IMR-90 (cell line): ENCODE measurements at regions not wholly inside any gene's neighbourhood (a gene's known extent, or its start where the extent isn't known, plus 50 kb on each side); places are given as distances from the start of the nearest gene placed in this dataset.

Experiments used
- BHLHE40 ChIP-seq: fragments of 150-350 bp; IDR thresholded peaks from 2 replicates; pipeline ENCODE4 v1.6.1; 2016; ENCODE audit warnings: mild to moderate bottlenecking, low read depth, low read length
- CEBPB ChIP-seq: IDR thresholded peaks from 2 replicates; pipeline ENCODE4 v1.6.1; 2012; ENCODE audit warnings: low read depth, low read length, improper control_type of control experiment
- CHD1 ChIP-seq: IDR thresholded peaks from 2 replicates; pipeline ENCODE4 v1.6.1; 2012; ENCODE audit warnings: low read depth, low read length, improper control_type of control experiment
- POLR2A ChIP-seq: IDR thresholded peaks from 2 replicates; pipeline ENCODE4 v1.6.1; 2012; ENCODE audit warnings: mild to moderate bottlenecking, low read depth, low read length
- TF ChIP-seq, protein P1 (sequence below): conservative IDR thresholded peaks from 2 replicates; pipeline ENCODE4 v1.5.1; 2012; ENCODE audit warnings: mild to moderate bottlenecking, low read depth, low read length, improper control_type of control experiment
- TF ChIP-seq, protein P2 (sequence below): fragments of 150-350 bp; IDR thresholded peaks from 2 replicates; pipeline ENCODE4 v1.6.1; 2017; ENCODE audit warnings: mild to moderate bottlenecking, antibody characterized with exemption, low read length, low read depth

DNA sequence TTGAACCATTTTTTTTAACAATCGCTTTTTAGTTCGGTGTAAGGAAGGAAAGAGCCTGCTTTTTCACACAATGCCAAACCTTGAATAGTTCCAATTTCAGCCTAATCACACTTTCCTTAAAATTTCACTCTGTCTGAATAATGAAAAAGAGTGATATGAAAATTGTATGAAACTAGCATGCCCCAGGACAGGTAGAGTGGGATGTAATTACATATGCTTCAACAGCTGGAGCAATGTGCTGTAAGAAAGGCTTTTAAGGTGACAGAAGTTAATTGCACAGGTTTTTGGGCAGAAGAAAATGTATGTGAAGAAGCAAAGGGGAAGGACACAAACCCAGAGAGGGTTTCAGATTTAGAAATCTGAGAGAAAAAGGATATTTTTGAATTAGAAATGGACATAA is 184.0 kb downstream of the DSC3 start:
- TF ChIP-seq, protein P1, sequence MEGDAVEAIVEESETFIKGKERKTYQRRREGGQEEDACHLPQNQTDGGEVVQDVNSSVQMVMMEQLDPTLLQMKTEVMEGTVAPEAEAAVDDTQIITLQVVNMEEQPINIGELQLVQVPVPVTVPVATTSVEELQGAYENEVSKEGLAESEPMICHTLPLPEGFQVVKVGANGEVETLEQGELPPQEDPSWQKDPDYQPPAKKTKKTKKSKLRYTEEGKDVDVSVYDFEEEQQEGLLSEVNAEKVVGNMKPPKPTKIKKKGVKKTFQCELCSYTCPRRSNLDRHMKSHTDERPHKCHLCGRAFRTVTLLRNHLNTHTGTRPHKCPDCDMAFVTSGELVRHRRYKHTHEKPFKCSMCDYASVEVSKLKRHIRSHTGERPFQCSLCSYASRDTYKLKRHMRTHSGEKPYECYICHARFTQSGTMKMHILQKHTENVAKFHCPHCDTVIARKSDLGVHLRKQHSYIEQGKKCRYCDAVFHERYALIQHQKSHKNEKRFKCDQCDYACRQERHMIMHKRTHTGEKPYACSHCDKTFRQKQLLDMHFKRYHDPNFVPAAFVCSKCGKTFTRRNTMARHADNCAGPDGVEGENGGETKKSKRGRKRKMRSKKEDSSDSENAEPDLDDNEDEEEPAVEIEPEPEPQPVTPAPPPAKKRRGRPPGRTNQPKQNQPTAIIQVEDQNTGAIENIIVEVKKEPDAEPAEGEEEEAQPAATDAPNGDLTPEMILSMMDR, result no peak
- TF ChIP-seq CHD1 (no peak), POLR2A (no peak), BHLHE40 (no peak), CEBPB (no peak)
- TF ChIP-seq, protein P2, sequence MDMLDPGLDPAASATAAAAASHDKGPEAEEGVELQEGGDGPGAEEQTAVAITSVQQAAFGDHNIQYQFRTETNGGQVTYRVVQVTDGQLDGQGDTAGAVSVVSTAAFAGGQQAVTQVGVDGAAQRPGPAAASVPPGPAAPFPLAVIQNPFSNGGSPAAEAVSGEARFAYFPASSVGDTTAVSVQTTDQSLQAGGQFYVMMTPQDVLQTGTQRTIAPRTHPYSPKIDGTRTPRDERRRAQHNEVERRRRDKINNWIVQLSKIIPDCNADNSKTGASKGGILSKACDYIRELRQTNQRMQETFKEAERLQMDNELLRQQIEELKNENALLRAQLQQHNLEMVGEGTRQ, result no peak
